Endothelial cell (in vitro differentiated cells): ENCODE measurements at regions not wholly inside any gene's neighbourhood (a gene's known extent, or its start where the extent isn't known, plus 50 kb on each side); places are given as distances from the start of the nearest gene placed in this dataset.

ENCODE experiments used
- DNase-seq: peaks from one replicate; pipeline ENCODE4 v3.0.0; 2021; ENCODE audit warnings: low spot score
- H3K27ac Mint-ChIP-seq: one replicate; pipeline ENCODE4 v1.8.0; 2021; ENCODE audit warnings: mixed read lengths, inconsistent platforms; ENCODE audit not compliant: unreplicated experiment
- H3K27me3 Mint-ChIP-seq: one replicate; pipeline ENCODE4 v1.8.0; 2021; ENCODE audit warnings: mild to moderate bottlenecking, moderate library complexity, mixed read lengths, inconsistent platforms; ENCODE audit not compliant: unreplicated experiment
- H3K36me3 Mint-ChIP-seq: one replicate; pipeline ENCODE4 v1.8.0; 2021; ENCODE audit warnings: mild to moderate bottlenecking, low read depth, mixed read lengths, inconsistent platforms; ENCODE audit not compliant: unreplicated experiment
- H3K4me1 Mint-ChIP-seq: one replicate; pipeline ENCODE4 v1.8.0; 2021; ENCODE audit warnings: mild to moderate bottlenecking, mixed read lengths, inconsistent platforms; ENCODE audit not compliant: unreplicated experiment
- H3K4me3 Mint-ChIP-seq: one replicate; pipeline ENCODE4 v1.8.0; 2021; ENCODE audit warnings: mild to moderate bottlenecking, mixed read lengths, inconsistent platforms; ENCODE audit not compliant: unreplicated experiment
- H3K9me3 Mint-ChIP-seq: one replicate; pipeline ENCODE4 v1.8.0; 2021; ENCODE audit warnings: mixed read lengths, inconsistent platforms; ENCODE audit not compliant: unreplicated experiment
- TF ChIP-seq, protein P1 (sequence below): fragments of 200-600 bp; sonication (generic); IDR thresholded peaks from one replicate; pipeline ENCODE4 v1.5.0; 2021; ENCODE audit warnings: antibody characterized with exemption; ENCODE audit not compliant: unreplicated experiment

DNA sequence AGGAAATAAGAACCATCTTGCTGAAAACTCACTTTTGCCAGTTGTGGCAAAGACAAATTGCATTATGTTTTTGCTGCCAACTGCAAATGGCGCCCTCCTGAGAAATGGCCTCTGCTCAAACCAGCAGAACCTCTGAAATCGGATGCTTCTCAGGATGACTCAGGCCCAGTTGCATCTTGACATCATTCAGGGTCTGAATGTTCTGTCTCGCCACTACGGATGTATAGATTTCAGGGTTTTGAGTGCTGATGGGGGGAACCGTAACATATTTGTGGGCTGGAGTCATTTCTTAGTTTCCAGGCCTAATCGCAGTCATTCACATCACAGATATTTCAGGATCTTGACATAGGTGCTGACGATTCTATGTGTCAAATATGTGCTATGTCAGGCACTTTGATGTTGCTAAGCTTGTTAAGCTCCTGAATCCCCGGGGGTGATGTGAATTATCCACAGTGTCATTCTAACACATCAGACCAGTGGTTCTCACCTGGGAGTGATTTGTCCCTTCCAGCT lies 207.1 kb downstream of the NFATC2 start:
- H3K9me3 Mint-ChIP-seq: no peaks in the 10 kb centered on the region
- no peak overlapping the region for H3K4me3 Mint-ChIP-seq
- H3K36me3 Mint-ChIP-seq: peaks cover 4% of the 10 kb centered on the region
- no peak for DNase-seq
- TF ChIP-seq, protein P1, sequence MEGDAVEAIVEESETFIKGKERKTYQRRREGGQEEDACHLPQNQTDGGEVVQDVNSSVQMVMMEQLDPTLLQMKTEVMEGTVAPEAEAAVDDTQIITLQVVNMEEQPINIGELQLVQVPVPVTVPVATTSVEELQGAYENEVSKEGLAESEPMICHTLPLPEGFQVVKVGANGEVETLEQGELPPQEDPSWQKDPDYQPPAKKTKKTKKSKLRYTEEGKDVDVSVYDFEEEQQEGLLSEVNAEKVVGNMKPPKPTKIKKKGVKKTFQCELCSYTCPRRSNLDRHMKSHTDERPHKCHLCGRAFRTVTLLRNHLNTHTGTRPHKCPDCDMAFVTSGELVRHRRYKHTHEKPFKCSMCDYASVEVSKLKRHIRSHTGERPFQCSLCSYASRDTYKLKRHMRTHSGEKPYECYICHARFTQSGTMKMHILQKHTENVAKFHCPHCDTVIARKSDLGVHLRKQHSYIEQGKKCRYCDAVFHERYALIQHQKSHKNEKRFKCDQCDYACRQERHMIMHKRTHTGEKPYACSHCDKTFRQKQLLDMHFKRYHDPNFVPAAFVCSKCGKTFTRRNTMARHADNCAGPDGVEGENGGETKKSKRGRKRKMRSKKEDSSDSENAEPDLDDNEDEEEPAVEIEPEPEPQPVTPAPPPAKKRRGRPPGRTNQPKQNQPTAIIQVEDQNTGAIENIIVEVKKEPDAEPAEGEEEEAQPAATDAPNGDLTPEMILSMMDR: no peak
- H3K27ac Mint-ChIP-seq: no peak overlapping the region
- peaks cover 1% of the 10 kb centered on the region for H3K27me3 Mint-ChIP-seq
- peaks cover 15% of the 10 kb centered on the region for H3K4me1 Mint-ChIP-seq

GRCh38 chr20:51334609-51335008 lies 207.9 kb downstream of the NFATC2 start:
- DNase-seq: no peak
- H3K4me1 Mint-ChIP-seq: peaks cover 7% of the 10 kb centered on the region
- H3K9me3 Mint-ChIP-seq: no peaks in the 10 kb centered on the region
- peaks cover 3% of the 10 kb centered on the region for H3K27me3 Mint-ChIP-seq
- H3K36me3 Mint-ChIP-seq: peaks cover 4% of the 10 kb centered on the region
- TF ChIP-seq, protein P1: no peak
- no peak overlapping the region for H3K27ac Mint-ChIP-seq
- H3K4me3 Mint-ChIP-seq: no peak overlapping the region

- peaks cover 1% of the 10 kb centered on the region for H3K4me1 Mint-ChIP-seq
- no peak for DNase-seq
- TF ChIP-seq, protein P1: no peak
- no peak overlapping the region for H3K27ac Mint-ChIP-seq
- H3K27me3 Mint-ChIP-seq: peaks cover 5% of the 10 kb centered on the region
- peaks cover 4% of the 10 kb centered on the region for H3K36me3 Mint-ChIP-seq
- H3K4me3 Mint-ChIP-seq: no peak overlapping the region
- no peaks in the 10 kb centered on the region for H3K9me3 Mint-ChIP-seq
Measured at GRCh38 chr20:51333971-51334370, 208.5 kb downstream of the NFATC2 start.

DNA sequence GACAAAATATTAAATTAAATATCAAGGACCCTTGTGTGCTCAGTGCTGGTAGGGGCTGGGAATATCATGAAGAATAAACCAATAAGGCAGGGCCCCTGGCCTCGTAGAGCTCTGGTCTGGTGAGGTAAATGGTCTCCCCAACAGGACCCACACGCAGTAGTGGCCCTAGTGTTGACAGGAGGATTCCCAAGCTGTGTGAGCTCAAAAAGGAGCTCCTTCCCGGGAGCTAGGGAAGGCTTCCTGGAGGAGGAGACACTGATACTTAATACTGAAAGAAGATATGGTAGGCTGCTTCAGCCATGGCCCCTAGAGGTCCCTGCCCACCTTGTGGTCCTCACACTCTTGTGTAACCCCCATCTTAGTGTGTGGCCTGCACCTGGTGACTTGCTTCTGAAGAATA lies 209.1 kb downstream of the NFATC2 start:
- H3K36me3 Mint-ChIP-seq: peaks cover 4% of the 10 kb centered on the region
- DNase-seq: no peak
- no peak overlapping the region for H3K27ac Mint-ChIP-seq
- TF ChIP-seq, protein P1: no peak
- H3K4me3 Mint-ChIP-seq: no peak overlapping the region
- H3K4me1 Mint-ChIP-seq: no peaks in the 10 kb centered on the region
- peaks cover 5% of the 10 kb centered on the region for H3K27me3 Mint-ChIP-seq
- no peaks in the 10 kb centered on the region for H3K9me3 Mint-ChIP-seq

- Mint-ChIP-seq H3K27ac (no peak overlapping the region), H3K36me3 (peaks cover 4% of the 10 kb centered on the region), H3K9me3 (no peaks in the 10 kb centered on the region), H3K27me3 (peaks cover 5% of the 10 kb centered on the region), H3K4me3 (no peak overlapping the region), H3K4me1 (no peaks in the 10 kb centered on the region)
- DNase-seq: no peak
- TF ChIP-seq, protein P1: no peak
Measured at GRCh38 chr20:51331481-51331880, 211.0 kb downstream of the NFATC2 start.
